ENCODE measurements at regions not wholly inside any gene's neighbourhood (a gene's known extent, or its start where the extent isn't known, plus 50 kb on each side); places are given as distances from the start of the nearest gene placed in this dataset.

GRCh38 chr2:188675391-188676009 lies 298.7 kb upstream of the COL3A1 start:
- ChIA-PET CTCF (ENCODE audit: low intra/inter-chr PET ratio, low total read pairs) (no interaction called here), POLR2A (no interaction called here)
- Histone ChIP-seq H3K27ac (ENCODE audit: extremely low read length, insufficient read depth, low read length) (no peak overlapping the region), H3K9me3 (ENCODE audit: low read length) (no peaks in the 10 kb centered on the region), H3K79me2 (ENCODE audit: insufficient read depth, low read length) (no peaks in the 10 kb centered on the region), H3K9ac (ENCODE audit: insufficient read depth, low read depth, low read length) (no peak overlapping the region), H3K4me2 (ENCODE audit: low read depth, low read length) (no peak overlapping the region), H3K4me3 (replicated peaks in 1 of 3; ENCODE audit: insufficient read depth in 1 of 3, low read depth in 2 of 3, low read length in 3 of 3) (no peak overlapping the region), H4K20me1 (ENCODE audit: insufficient read depth, low read length) (no peaks in the 10 kb centered on the region), H2AFZ (ENCODE audit: low read length) (no peak overlapping the region), H3K4me1 (ENCODE audit: insufficient read depth, low read length) (no peaks in the 10 kb centered on the region), H3K36me3 (replicated peaks in 1 of 2; ENCODE audit: control insufficient read depth in 1 of 2, insufficient read depth in 2 of 2, low read length in 2 of 2) (no peaks in the 10 kb centered on the region), H3K27me3 (ENCODE audit: control insufficient read depth in 1 of 2, insufficient read depth in 2 of 2, low read length in 2 of 2) (no peaks in the 10 kb centered on the region)
- in situ Hi-C loops (cut with HindIII; ENCODE audit: extremely low pct_ligation_motif_present, low pct_unique_long_range_greater_than_20kb) (no loop called here), intact Hi-C loops (cut with micrococcal nuclease; ENCODE audit: unreplicated experiment) (no loop called here)
- DNase-seq (ENCODE audit: low spot score), result no peak
- FAIRE-seq, result no peak
- ATAC-seq, result no peak
- BruUV-seq (replicated peaks), result no TSS peak
- TF ChIP-seq THAP8 (CRISPR knock-in tag; IDR thresholded peaks at IDR 0.05; ENCODE audit: borderline replicate concordance) (no peak), ZFY (CRISPR knock-in tag; IDR thresholded peaks at IDR 0.05) (no peak), ZSCAN5A (CRISPR knock-in tag; IDR thresholded peaks at IDR 0.05; ENCODE audit: borderline replicate concordance) (no peak), HNF1B (CRISPR knock-in tag; IDR thresholded peaks at IDR 0.05) (no peak), NR2F6 (IDR thresholded peaks at IDR 0.05) (no peak), NR2F6 (CRISPR knock-in tag; IDR thresholded peaks at IDR 0.05) (no peak)
